Esophagus squamous epithelium (tissue), 4 donors: ENCODE measurements at regions not wholly inside any gene's neighbourhood (a gene's known extent, or its start where the extent isn't known, plus 50 kb on each side); places are given as distances from the start of the nearest gene placed in this dataset.

ENCODE experiments used
- CTCF ChIP-seq, 6 experiments: fragments of 450-650 bp in 4 of 6; fragments of 200-600 bp in 2 of 6; sonication (generic) in 2 of 6; IDR thresholded peaks; one replicate each; pipeline ENCODE4 v1.5.1; 2016 to 2019; ENCODE audit warnings: antibody characterized with exemption in 6 of 6, mild to moderate bottlenecking in 4 of 6, moderate library complexity in 4 of 6
- POLR2A ChIP-seq, 4 donors: fragments of 450-650 bp; IDR thresholded peaks; one replicate each; pipeline ENCODE4 v1.6.1; 2017; ENCODE audit warnings: antibody characterized with exemption in 4 of 4, mild to moderate bottlenecking in 4 of 4, moderate library complexity in 3 of 4

GRCh38 chr9:85216601-85217000 is 525.2 kb downstream of the AGTPBP1 start:
- TF ChIP-seq CTCF (IDR thresholded peaks at IDR 0.05) (no peak), POLR2A (IDR thresholded peaks at IDR 0.05) (no peak)
